ENCODE measurements at regions not wholly inside any gene's neighbourhood (a gene's known extent, or its start where the extent isn't known, plus 50 kb on each side); places are given as distances from the start of the nearest gene placed in this dataset.

- Histone ChIP-seq H3K27me3 (ENCODE audit: insufficient read depth) (no peaks in the 10 kb centered on the region), H3K4me2 (no peak overlapping the region), H3K36me3 (ENCODE audit: insufficient read depth) (no peaks in the 10 kb centered on the region), H3K4me1 (ENCODE audit: insufficient read depth) (no peaks in the 10 kb centered on the region), H3K9me2 (ENCODE audit: insufficient read depth) (no peaks in the 10 kb centered on the region), H3F3A (replicated peaks; ENCODE audit: low read depth) (no peaks in the 10 kb centered on the region), H2AFZ (no peak overlapping the region), H4K20me1 (replicated peaks; ENCODE audit: insufficient read depth) (no peaks in the 10 kb centered on the region), H3K27ac (ENCODE audit: low read depth) (no peak overlapping the region), H3K79me2 (replicated peaks; ENCODE audit: insufficient read depth) (no peaks in the 10 kb centered on the region), H3K4me3 (no peak overlapping the region)
- TF ChIP-seq JUNB (IDR thresholded peaks at IDR 0.05; ENCODE audit: unreplicated experiment) = no peak
- no peak for TF ChIP-seq POLR2AphosphoS5 (IDR thresholded peaks at IDR 0.05; ENCODE audit: low read depth)
- TF ChIP-seq CREB1 (CRISPR knock-in tag; IDR thresholded peaks at IDR 0.05; ENCODE audit: low read depth) = no peak
- no peak for TF ChIP-seq REST (IDR thresholded peaks at IDR 0.05; ENCODE audit: unreplicated experiment)
- TF ChIP-seq ZNF114 (CRISPR knock-in tag; IDR thresholded peaks at IDR 0.05) = no peak
- TF ChIP-seq ZNF462 (CRISPR knock-in tag; IDR thresholded peaks at IDR 0.05) = no peak
- TF ChIP-seq CTCF (conservative IDR thresholded peaks at IDR 0.05; ENCODE audit: low read depth in 2 of 2) = no peak
- TF ChIP-seq NANOG (IDR thresholded peaks at IDR 0.05; ENCODE audit: borderline replicate concordance) = no peak
- TF ChIP-seq ETS1 (IDR thresholded peaks at IDR 0.05) = no peak
- no peak for TF ChIP-seq EZH2 (IDR thresholded peaks at IDR 0.05; ENCODE audit: low read depth, unreplicated experiment)
- TF ChIP-seq STAT1 (IDR thresholded peaks at IDR 0.05; ENCODE audit: unreplicated experiment) = no peak
- TF ChIP-seq EZH2phosphoT487 (IDR thresholded peaks at IDR 0.05; ENCODE audit: unreplicated experiment) = no peak
- TF ChIP-seq ZNF331 (CRISPR knock-in tag; IDR thresholded peaks at IDR 0.05; ENCODE audit: low read depth) = no peak
- Mint-ChIP-seq H3K27ac (0 out of 2 replicates have a peak overlapping the region, but pooled peaks have one; percentile 5), H3K36me3 (ENCODE audit: low read depth) (no peaks in the 10 kb centered on the region), H3K9me3 (no peaks in the 10 kb centered on the region), H3K4me3 (no peak overlapping the region), H3K4me1 (peaks cover 25% of the 10 kb centered on the region), H3K27me3 (ENCODE audit: insufficient read depth, low read depth, poor library complexity) (no peaks in the 10 kb centered on the region)
- ATAC-seq (peak; percentile 57), DNase-seq (ENCODE audit: low spot score) (no peak)
Observed at GRCh38 chr6:126526547-126526946, 186.6 kb downstream of the CENPW start.
